ENCODE measurements at regions not wholly inside any gene's neighbourhood (a gene's known extent, or its start where the extent isn't known, plus 50 kb on each side); places are given as distances from the start of the nearest gene placed in this dataset.
"Not testable (repeated sequence)": the region's sequence is repeated elsewhere in the genome, so short reads cannot be mapped to it uniquely, and the experiment has no call there.

- DNase-seq, result no peak
These were observed 1307.8 kb upstream of the TMEFF2 start for GRCh38 chr2:193502363-193503035.

GRCh38 chr2:193496786-193497185, 1302.1 kb upstream of the TMEFF2 start:
- DNase-seq, result no peak

- DNase-seq, result no peak
These were observed 1287.8 kb upstream of the TMEFF2 start for GRCh38 chr2:193482557-193482956.

GRCh38 chr2:193480187-193480586, 1285.5 kb upstream of the TMEFF2 start:
- no peak for DNase-seq

GRCh38 chr2:193476171-193476800, 1281.6 kb upstream of the TMEFF2 start:
- no peak for DNase-seq

DNA sequence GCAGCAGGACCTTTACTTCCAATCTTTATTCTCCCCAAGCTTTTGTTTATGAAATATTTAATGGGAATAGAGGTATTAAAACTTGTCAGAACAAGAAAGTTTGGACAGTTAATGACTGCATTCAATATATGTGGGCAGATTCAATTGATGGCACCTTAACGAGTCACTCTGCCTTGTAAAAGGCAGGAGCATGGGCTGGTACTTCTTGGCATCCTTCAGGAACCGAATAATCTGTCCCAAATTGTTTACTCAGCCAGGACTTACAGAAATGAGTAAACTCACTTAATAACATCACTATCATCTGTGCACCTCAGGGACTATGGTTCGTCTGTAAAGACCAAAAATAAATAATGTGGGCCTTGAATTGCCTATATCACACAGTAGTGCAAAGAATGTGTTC, 1280.3 kb upstream of the TMEFF2 start:
- no peak for DNase-seq

- DNase-seq, result no peak
These were observed 1274.5 kb upstream of the TMEFF2 start for GRCh38 chr2:193469251-193469650.

DNA sequence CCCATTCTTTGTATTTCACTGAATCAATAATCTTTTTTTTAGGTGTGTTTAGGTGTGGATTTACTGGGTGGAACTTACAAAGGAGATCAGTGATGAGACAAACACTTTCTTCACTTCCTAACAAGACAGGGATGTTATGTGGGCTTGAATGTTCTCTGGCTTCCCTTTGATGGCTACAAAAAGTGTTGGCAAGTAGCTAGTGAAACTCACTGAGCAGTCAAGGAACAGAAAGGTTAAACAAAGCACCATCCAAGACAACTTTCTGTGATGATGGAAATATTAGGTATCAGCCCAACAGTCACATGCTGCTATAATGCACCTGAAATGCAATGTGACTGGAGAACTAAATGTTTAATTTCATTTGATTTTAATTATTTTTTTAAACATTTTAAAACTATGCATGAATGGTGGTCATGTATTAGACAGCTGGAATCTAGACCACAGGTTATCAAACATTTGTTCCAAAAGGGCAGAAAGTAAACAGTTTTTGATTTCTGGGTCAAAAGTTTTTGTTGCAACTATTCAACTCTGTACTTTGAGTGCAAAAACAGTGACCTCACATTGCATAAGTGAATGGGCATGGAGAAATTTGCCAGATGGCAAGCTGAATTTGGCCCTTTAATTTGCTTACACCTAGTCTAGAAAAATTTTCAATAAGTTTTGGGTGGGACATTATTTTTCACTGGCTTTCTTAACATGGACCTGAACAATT, 1272.7 kb upstream of the TMEFF2 start:
- DNase-seq, result no peak

- no peak for DNase-seq
These were observed 1268.3 kb upstream of the TMEFF2 start for GRCh38 chr2:193463011-193463410.

GRCh38 chr2:193462411-193462810, 1267.7 kb upstream of the TMEFF2 start:
- no peak for DNase-seq

DNA sequence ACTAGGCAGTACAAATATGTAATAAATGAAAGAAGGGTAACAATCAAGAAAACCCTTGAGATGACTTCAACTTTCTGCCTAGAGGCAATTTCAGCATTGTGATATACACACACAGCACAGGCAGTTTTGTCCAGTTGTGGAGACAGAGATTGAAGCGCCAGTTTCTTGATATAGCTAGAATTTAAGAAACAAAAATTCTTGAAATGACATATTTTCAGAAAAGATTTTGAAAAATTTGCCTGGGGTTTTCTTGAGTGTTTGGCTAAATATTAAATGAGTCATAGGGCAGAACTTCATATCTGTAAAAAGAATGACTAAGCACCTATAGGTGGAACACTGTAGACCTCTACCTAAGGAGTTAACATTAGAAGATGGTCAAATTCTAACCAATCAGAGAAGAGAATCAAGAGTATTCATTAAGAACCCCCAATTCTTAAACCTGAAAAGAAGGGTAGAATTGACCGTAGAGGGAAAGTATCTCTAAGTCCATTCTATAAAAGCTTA, 1266.8 kb upstream of the TMEFF2 start:
- DNase-seq, result no peak

GRCh38 chr2:193446967-193447366, 1252.2 kb upstream of the TMEFF2 start:
- DNase-seq, result no peak

- no peak for DNase-seq
These were observed 1247.6 kb upstream of the TMEFF2 start for GRCh38 chr2:193442293-193442692.

GRCh38 chr2:193428336-193428818, 1233.6 kb upstream of the TMEFF2 start:
- DNase-seq, result no peak

- DNase-seq, result not testable (repeated sequence)
These were observed 1217.6 kb upstream of the TMEFF2 start for GRCh38 chr2:193412368-193412767.

GRCh38 chr2:193409951-193410350, 1215.2 kb upstream of the TMEFF2 start:
- no peak for DNase-seq

- no peak for DNase-seq
These were observed 1187.8 kb upstream of the TMEFF2 start for GRCh38 chr2:193382583-193382982.

GRCh38 chr2:193377789-193378188, 1183.1 kb upstream of the TMEFF2 start:
- no peak for DNase-seq

DNA sequence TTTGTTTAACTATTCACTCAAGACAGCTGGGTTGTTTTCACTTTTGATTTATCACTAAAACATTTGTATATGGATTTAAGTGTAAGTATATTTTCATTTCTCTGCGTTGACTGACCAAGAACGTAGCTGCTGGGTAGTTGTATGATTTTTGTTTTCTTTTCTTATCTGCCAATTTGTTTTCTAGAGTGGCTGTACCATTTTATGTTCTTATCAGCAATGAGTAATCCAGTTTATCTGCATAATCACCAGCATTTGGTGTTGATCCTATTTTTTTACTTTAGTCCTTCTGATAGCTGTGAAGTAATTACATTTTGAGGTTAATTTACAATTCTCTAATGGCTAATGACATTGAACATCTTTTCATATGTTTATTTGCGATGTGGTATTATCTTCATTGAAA, 1178.4 kb upstream of the TMEFF2 start:
- DNase-seq, result no peak

DNA sequence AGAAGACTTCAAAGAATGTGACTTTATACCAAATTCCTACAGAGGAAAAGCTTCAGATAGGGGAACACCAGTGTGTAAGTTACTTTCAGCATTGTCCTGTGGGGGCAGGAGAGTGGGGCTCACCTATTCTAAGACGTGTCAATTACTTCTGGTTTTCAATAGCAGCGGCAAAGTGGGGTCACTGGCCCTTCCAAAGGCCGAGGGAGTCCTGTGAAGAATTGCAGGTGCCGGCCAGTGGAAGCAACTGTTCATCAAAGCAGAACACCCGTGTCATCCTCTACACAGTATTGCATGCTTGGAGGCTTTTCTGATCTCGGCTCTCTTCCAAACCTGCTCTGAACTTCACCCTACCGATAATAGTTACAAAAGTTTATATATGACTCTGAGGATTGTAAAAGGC, 1176.5 kb upstream of the TMEFF2 start:
- no peak for DNase-seq

GRCh38 chr2:193368615-193369014, 1173.9 kb upstream of the TMEFF2 start:
- no peak for DNase-seq

- no peak for DNase-seq
These were observed 1162.8 kb upstream of the TMEFF2 start for GRCh38 chr2:193357508-193357907.

DNA sequence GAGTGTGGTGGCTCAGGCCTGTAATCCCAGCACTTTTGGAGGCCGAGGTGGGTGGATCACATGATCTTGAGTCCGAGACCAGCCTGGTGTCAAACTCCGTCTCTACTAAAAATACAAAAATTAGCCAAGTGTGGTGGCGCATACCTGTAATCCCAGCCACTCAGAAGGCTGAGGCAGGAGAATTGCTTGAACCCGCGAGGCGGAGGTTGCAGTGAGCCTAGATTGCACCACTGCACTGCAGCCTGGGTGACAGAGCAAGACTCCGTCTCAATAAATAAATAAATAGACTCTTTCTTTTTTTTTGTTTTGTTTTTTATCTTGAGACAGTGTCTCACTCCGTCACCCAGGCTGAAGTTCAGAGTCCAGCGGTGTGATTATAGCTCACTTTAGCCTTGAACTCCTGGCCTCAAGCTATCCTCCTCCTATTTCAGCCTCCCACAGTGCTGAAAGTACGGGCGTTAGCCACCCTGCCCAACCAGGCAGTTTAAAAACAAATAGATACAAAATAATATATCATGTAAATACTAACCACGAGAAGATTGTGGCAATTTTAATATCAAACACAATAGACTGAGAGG, 1158.0 kb upstream of the TMEFF2 start:
- not testable (repeated sequence) for DNase-seq
